ENCODE measurements at regions not wholly inside any gene's neighbourhood (a gene's known extent, or its start where the extent isn't known, plus 50 kb on each side); places are given as distances from the start of the nearest gene placed in this dataset.

DNA sequence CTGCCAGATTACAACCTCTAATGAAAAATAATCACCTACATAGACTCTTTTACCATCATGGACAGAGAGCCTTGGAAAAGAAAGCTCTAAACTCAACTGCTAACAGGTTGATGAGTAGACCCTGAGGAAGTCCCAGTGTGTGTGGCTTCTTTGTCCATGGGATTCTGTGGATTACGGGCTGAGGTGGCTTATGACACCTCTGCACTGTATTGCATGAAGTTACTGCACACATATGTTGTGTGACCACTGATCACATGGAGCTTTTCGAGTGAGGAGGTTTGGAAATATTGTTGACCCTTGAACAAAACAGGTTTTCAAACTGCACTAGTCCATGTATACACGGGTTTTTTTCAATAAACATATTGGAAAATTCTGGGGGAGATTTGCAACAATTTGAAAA is 124.4 kb downstream of the RIN2 start:
- Histone ChIP-seq H3K36me3 (ENCODE audit: control insufficient read depth, insufficient read depth, low read length) (no peaks in the 10 kb centered on the region), H4K20me1 (ENCODE audit: control insufficient read depth, extremely low read depth, insufficient read depth, low read length) (no peaks in the 10 kb centered on the region), H3K4me2 (ENCODE audit: extremely low read depth, insufficient read depth, low read length) (no peak overlapping the region), H2AFZ (ENCODE audit: low read length) (no peak overlapping the region), H3K9ac (ENCODE audit: insufficient read depth, low read length) (no peak overlapping the region), H3K27me3 (ENCODE audit: control insufficient read depth, insufficient read depth, low read length) (no peaks in the 10 kb centered on the region), H3K79me2 (ENCODE audit: control insufficient read depth, insufficient read depth, low read length) (no peaks in the 10 kb centered on the region), H3K4me3 (replicated peaks in 1 of 4; ENCODE audit: control extremely low read depth in 1 of 4, insufficient read depth in 1 of 4, low read depth in 3 of 4, low read length in 4 of 4) (no peak overlapping the region), H3K9me3 (ENCODE audit: control insufficient read depth, insufficient read depth, low read depth, low read length) (no peaks in the 10 kb centered on the region), H3K4me1 (ENCODE audit: control insufficient read depth, extremely low read depth, insufficient read depth, low read length) (peaks cover 8% of the 10 kb centered on the region), H3K27ac (ENCODE audit: insufficient read depth, low read length) (no peak overlapping the region)
- TF ChIP-seq, protein P1, sequence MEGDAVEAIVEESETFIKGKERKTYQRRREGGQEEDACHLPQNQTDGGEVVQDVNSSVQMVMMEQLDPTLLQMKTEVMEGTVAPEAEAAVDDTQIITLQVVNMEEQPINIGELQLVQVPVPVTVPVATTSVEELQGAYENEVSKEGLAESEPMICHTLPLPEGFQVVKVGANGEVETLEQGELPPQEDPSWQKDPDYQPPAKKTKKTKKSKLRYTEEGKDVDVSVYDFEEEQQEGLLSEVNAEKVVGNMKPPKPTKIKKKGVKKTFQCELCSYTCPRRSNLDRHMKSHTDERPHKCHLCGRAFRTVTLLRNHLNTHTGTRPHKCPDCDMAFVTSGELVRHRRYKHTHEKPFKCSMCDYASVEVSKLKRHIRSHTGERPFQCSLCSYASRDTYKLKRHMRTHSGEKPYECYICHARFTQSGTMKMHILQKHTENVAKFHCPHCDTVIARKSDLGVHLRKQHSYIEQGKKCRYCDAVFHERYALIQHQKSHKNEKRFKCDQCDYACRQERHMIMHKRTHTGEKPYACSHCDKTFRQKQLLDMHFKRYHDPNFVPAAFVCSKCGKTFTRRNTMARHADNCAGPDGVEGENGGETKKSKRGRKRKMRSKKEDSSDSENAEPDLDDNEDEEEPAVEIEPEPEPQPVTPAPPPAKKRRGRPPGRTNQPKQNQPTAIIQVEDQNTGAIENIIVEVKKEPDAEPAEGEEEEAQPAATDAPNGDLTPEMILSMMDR (conservative IDR thresholded peaks at IDR 0.05 in 1 of 2, IDR thresholded peaks at IDR 0.05 in 1 of 2; ENCODE audit: low read depth in 1 of 2, low read length in 2 of 2) = no peak
- no peak for TF ChIP-seq EZH2 (IDR thresholded peaks at IDR 0.05; ENCODE audit: low read length, missing control alignments)
- no peak for DNase-seq (ENCODE audit: low read depth in 2 of 2)

DNA sequence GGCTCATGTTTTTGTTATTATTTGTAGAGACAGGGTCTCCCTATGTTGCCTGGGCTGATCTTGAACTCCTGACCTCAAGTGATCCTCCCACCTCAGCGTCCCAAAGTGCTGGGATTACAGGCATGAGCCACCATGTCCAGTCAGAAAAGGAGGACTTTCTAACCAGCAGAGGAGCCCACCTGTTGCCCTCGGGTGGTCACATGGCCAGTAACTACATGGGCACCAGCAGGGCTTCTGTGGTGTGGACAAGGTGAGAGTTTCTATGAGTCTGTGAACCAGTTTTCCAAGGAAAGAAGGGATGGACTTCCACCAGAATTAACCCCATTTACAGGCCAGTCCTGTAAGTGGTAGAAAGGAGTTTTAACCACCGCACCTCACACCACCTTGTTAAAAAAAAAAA is 125.4 kb downstream of the RIN2 start:
- Histone ChIP-seq H2AFZ (ENCODE audit: low read length) (no peak overlapping the region), H3K4me3 (replicated peaks in 1 of 4; ENCODE audit: control extremely low read depth in 1 of 4, insufficient read depth in 1 of 4, low read depth in 3 of 4, low read length in 4 of 4) (no peak overlapping the region), H3K79me2 (ENCODE audit: control insufficient read depth, insufficient read depth, low read length) (no peaks in the 10 kb centered on the region), H3K4me2 (ENCODE audit: extremely low read depth, insufficient read depth, low read length) (no peak overlapping the region), H3K27me3 (ENCODE audit: control insufficient read depth, insufficient read depth, low read length) (no peaks in the 10 kb centered on the region), H4K20me1 (ENCODE audit: control insufficient read depth, extremely low read depth, insufficient read depth, low read length) (no peaks in the 10 kb centered on the region), H3K9ac (ENCODE audit: insufficient read depth, low read length) (no peak overlapping the region), H3K9me3 (ENCODE audit: control insufficient read depth, insufficient read depth, low read depth, low read length) (no peaks in the 10 kb centered on the region), H3K36me3 (ENCODE audit: control insufficient read depth, insufficient read depth, low read length) (no peaks in the 10 kb centered on the region), H3K27ac (ENCODE audit: insufficient read depth, low read length) (no peak overlapping the region), H3K4me1 (ENCODE audit: control insufficient read depth, extremely low read depth, insufficient read depth, low read length) (peaks cover 14% of the 10 kb centered on the region)
- no peak for TF ChIP-seq EZH2 (IDR thresholded peaks at IDR 0.05; ENCODE audit: low read length, missing control alignments)
- TF ChIP-seq, protein P1 (conservative IDR thresholded peaks at IDR 0.05 in 1 of 2, IDR thresholded peaks at IDR 0.05 in 1 of 2; ENCODE audit: low read depth in 1 of 2, low read length in 2 of 2) = no peak
- no peak for DNase-seq (ENCODE audit: low read depth in 2 of 2)

DNA sequence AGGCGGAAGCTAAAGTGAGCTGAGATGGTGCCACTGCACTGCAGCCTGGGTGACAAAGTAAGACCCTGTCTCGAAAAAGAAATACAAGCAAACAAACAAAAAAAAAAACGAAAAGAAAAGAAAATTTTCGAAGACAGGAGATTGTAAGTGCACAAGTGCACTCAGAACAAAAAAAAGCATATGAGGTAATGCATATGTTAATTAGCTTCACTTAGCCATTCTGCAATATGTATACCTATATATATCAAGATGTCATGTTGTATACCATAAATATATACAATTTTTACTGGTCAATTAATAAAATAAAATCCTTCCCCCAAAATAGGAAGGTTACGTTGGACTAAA is 127.5 kb downstream of the RIN2 start:
- H3K36me3 ChIP-seq (ENCODE audit: control insufficient read depth, insufficient read depth, low read length) = no peaks in the 10 kb centered on the region
- H3K4me2 ChIP-seq (ENCODE audit: extremely low read depth, insufficient read depth, low read length) = peak overlapping the region; percentile 90
- peaks cover 26% of the 10 kb centered on the region for H3K4me1 ChIP-seq (ENCODE audit: control insufficient read depth, extremely low read depth, insufficient read depth, low read length)
- peak in 1 of 2 donors; percentile 17 for DNase-seq (ENCODE audit: low read depth in 2 of 2)
- H2AFZ ChIP-seq (ENCODE audit: low read length) = no peak overlapping the region
- H4K20me1 ChIP-seq (ENCODE audit: control insufficient read depth, extremely low read depth, insufficient read depth, low read length) = no peaks in the 10 kb centered on the region
- peak overlapping the region in 1 of 4 experiments; percentile 15 for H3K4me3 ChIP-seq (replicated peaks in 1 of 4; ENCODE audit: control extremely low read depth in 1 of 4, insufficient read depth in 1 of 4, low read depth in 3 of 4, low read length in 4 of 4)
- H3K27me3 ChIP-seq (ENCODE audit: control insufficient read depth, insufficient read depth, low read length) = no peaks in the 10 kb centered on the region
- peak overlapping the region; percentile 84 for H3K27ac ChIP-seq (ENCODE audit: insufficient read depth, low read length)
- TF ChIP-seq EZH2 (IDR thresholded peaks at IDR 0.05; ENCODE audit: low read length, missing control alignments) = no peak
- TF ChIP-seq, protein P1 (conservative IDR thresholded peaks at IDR 0.05 in 1 of 2, IDR thresholded peaks at IDR 0.05 in 1 of 2; ENCODE audit: low read depth in 1 of 2, low read length in 2 of 2) = no peak
- H3K79me2 ChIP-seq (ENCODE audit: control insufficient read depth, insufficient read depth, low read length) = no peaks in the 10 kb centered on the region
- no peak overlapping the region for H3K9ac ChIP-seq (ENCODE audit: insufficient read depth, low read length)
- H3K9me3 ChIP-seq (ENCODE audit: control insufficient read depth, insufficient read depth, low read depth, low read length) = no peaks in the 10 kb centered on the region
